Calu3 (cell line): ENCODE measurements at regions not wholly inside any gene's neighbourhood (a gene's known extent, or its start where the extent isn't known, plus 50 kb on each side); places are given as distances from the start of the nearest gene placed in this dataset.

ENCODE experiments used
- BruUV-seq: library from RNA; stranded (reverse); fragments of 400-500 nt; replicated peaks from 2 replicates; lab custom pipeline; 2021; lab: Mats Ljungman, UMichigan
- CTCF ChIA-PET: fragments of 300-600 bp; sonication (Branson Sonifier 250); formaldehyde crosslinking; loops from one replicate; lab custom pipeline; 2022; ENCODE audit warnings: antibody characterized with exemption; lab: Charles Lee
- DNase-seq: peaks from one replicate; pipeline ENCODE4 v3.0.0; 2022
- H3K27ac Mint-ChIP-seq: one replicate; pipeline ENCODE4 v1.8.0; 2022; ENCODE audit warnings: mixed read lengths; ENCODE audit not compliant: unreplicated experiment
- H3K27me3 Mint-ChIP-seq: one replicate; pipeline ENCODE4 v1.8.0; 2022; ENCODE audit warnings: mixed read lengths; ENCODE audit not compliant: unreplicated experiment
- H3K36me3 Mint-ChIP-seq: one replicate; pipeline ENCODE4 v1.8.0; 2022; ENCODE audit warnings: mild to moderate bottlenecking, moderate library complexity, mixed read lengths; ENCODE audit not compliant: insufficient read depth, unreplicated experiment
- H3K4me1 Mint-ChIP-seq: one replicate; pipeline ENCODE4 v1.8.0; 2022; ENCODE audit warnings: mild to moderate bottlenecking, low read depth, mixed read lengths; ENCODE audit not compliant: unreplicated experiment
- H3K4me3 Mint-ChIP-seq: one replicate; pipeline ENCODE4 v1.8.0; 2022; ENCODE audit warnings: mild to moderate bottlenecking, low read depth, moderate library complexity, mixed read lengths; ENCODE audit not compliant: unreplicated experiment
- H3K9me3 Mint-ChIP-seq: one replicate; pipeline ENCODE4 v1.8.0; 2022; ENCODE audit warnings: low read depth, mixed read lengths; ENCODE audit not compliant: unreplicated experiment
- intact Hi-C: fragments of 100-400 bp; cut with micrococcal nuclease; formaldehyde crosslinking; loops from one replicate; pipeline ENCODE4 v1.10.0; 2022; ENCODE audit not compliant: unreplicated experiment
- TF ChIP-seq, protein P1 (sequence below): fragments of 200-600 bp; IDR thresholded peaks from one replicate; pipeline ENCODE4 v1.8.0; 2022; ENCODE audit warnings: antibody characterized with exemption; ENCODE audit not compliant: unreplicated experiment

DNA sequence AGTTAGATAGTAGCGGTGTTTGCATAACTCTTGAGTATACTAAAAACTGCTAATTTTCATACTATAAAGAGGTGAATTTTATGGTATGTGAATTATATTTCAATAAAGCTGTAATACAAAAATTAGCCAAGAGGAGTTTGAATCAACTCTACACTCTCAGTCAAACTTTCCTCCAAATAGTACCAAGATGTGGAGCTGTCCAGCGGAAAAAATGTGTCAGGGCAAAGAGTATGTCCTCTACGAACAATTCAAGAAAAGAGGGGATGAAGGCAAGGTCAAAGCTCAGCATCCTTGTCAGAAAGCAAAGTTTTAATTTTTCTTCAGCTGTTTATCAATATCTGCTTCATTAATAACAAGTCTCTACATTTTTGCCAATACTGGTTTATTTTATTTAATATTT is 51.8 kb upstream of the CDC14C start:
- H3K9me3 Mint-ChIP-seq, result no peaks in the 10 kb centered on the region
- DNase-seq, result no peak
- H3K4me1 Mint-ChIP-seq, result peaks cover 8% of the 10 kb centered on the region
- no peaks in the 10 kb centered on the region for H3K36me3 Mint-ChIP-seq
- H3K27me3 Mint-ChIP-seq, result no peaks in the 10 kb centered on the region
- intact Hi-C loops, result loop anchor here (10.0 kb wide), 1 partner anchor 982 kb away; no protein-coding TSS in a partner anchor
- no peak overlapping the region for H3K27ac Mint-ChIP-seq
- BruUV-seq, result no TSS peak
- no peak overlapping the region for H3K4me3 Mint-ChIP-seq
- CTCF ChIA-PET, result no interaction called here
- TF ChIP-seq, protein P1, sequence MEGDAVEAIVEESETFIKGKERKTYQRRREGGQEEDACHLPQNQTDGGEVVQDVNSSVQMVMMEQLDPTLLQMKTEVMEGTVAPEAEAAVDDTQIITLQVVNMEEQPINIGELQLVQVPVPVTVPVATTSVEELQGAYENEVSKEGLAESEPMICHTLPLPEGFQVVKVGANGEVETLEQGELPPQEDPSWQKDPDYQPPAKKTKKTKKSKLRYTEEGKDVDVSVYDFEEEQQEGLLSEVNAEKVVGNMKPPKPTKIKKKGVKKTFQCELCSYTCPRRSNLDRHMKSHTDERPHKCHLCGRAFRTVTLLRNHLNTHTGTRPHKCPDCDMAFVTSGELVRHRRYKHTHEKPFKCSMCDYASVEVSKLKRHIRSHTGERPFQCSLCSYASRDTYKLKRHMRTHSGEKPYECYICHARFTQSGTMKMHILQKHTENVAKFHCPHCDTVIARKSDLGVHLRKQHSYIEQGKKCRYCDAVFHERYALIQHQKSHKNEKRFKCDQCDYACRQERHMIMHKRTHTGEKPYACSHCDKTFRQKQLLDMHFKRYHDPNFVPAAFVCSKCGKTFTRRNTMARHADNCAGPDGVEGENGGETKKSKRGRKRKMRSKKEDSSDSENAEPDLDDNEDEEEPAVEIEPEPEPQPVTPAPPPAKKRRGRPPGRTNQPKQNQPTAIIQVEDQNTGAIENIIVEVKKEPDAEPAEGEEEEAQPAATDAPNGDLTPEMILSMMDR, result no peak
